ENCODE measurements at regions not wholly inside any gene's neighbourhood (a gene's known extent, or its start where the extent isn't known, plus 50 kb on each side); places are given as distances from the start of the nearest gene placed in this dataset.

DNA sequence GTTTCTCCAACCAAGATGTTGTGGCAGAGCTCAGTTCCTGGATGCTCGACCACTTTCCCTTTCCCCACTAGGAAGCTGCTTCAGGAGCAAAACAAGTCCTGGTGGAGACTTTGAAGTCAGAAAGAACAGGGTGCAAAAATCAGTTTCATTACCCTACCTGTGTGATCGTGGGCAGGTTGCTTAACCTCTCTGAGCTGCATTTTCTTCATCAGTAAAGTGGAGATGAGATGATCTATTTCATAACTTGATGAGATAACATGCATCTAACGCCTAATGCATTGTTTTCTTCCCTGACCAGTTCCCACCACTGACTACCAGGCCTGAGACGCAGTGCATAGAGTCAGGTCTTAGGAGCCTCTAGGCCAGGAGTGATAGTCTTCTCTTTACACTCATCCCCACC, 470.0 kb downstream of the SOX6 start:
- intact Hi-C loops (cut with DNase I): no loop called here
- H3K9me3 ChIP-seq: no peaks in the 10 kb centered on the region
- no peaks in the 10 kb centered on the region for H3K36me3 ChIP-seq
- H3K4me1 ChIP-seq: no peaks in the 10 kb centered on the region
- DNase-seq (ENCODE audit: low spot score in 2 of 2): no peak
- H3K27ac ChIP-seq: no peak overlapping the region
- no peaks in the 10 kb centered on the region for H3K27me3 ChIP-seq
- no peak overlapping the region for H3K4me3 ChIP-seq
- TF ChIP-seq, protein P1, sequence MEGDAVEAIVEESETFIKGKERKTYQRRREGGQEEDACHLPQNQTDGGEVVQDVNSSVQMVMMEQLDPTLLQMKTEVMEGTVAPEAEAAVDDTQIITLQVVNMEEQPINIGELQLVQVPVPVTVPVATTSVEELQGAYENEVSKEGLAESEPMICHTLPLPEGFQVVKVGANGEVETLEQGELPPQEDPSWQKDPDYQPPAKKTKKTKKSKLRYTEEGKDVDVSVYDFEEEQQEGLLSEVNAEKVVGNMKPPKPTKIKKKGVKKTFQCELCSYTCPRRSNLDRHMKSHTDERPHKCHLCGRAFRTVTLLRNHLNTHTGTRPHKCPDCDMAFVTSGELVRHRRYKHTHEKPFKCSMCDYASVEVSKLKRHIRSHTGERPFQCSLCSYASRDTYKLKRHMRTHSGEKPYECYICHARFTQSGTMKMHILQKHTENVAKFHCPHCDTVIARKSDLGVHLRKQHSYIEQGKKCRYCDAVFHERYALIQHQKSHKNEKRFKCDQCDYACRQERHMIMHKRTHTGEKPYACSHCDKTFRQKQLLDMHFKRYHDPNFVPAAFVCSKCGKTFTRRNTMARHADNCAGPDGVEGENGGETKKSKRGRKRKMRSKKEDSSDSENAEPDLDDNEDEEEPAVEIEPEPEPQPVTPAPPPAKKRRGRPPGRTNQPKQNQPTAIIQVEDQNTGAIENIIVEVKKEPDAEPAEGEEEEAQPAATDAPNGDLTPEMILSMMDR (IDR thresholded peaks at IDR 0.05): no peak

- no peaks in the 10 kb centered on the region for H3K4me1 ChIP-seq
- H3K36me3 ChIP-seq: no peaks in the 10 kb centered on the region
- TF ChIP-seq, protein P1 (IDR thresholded peaks at IDR 0.05): no peak
- DNase-seq (ENCODE audit: low spot score in 2 of 2): no peak
- intact Hi-C loops (cut with DNase I): no loop called here
- H3K9me3 ChIP-seq: no peaks in the 10 kb centered on the region
- no peaks in the 10 kb centered on the region for H3K27me3 ChIP-seq
- H3K4me3 ChIP-seq: no peak overlapping the region
- H3K27ac ChIP-seq: no peak overlapping the region
Measured at GRCh38 chr11:15886866-15887265, 469.5 kb downstream of the SOX6 start.

- no peak for DNase-seq (ENCODE audit: low spot score in 2 of 2)
- no peaks in the 10 kb centered on the region for H3K36me3 ChIP-seq
- intact Hi-C loops (cut with DNase I): no loop called here
- H3K9me3 ChIP-seq: no peaks in the 10 kb centered on the region
- no peak overlapping the region for H3K27ac ChIP-seq
- H3K4me3 ChIP-seq: no peak overlapping the region
- H3K27me3 ChIP-seq: no peaks in the 10 kb centered on the region
- H3K4me1 ChIP-seq: no peaks in the 10 kb centered on the region
- TF ChIP-seq, protein P1 (IDR thresholded peaks at IDR 0.05): no peak
Measured at GRCh38 chr11:15888556-15889345, 467.6 kb downstream of the SOX6 start.

GRCh38 chr11:15889363-15890030, 466.8 kb downstream of the SOX6 start:
- TF ChIP-seq, protein P1 (IDR thresholded peaks at IDR 0.05): no peak

DNA sequence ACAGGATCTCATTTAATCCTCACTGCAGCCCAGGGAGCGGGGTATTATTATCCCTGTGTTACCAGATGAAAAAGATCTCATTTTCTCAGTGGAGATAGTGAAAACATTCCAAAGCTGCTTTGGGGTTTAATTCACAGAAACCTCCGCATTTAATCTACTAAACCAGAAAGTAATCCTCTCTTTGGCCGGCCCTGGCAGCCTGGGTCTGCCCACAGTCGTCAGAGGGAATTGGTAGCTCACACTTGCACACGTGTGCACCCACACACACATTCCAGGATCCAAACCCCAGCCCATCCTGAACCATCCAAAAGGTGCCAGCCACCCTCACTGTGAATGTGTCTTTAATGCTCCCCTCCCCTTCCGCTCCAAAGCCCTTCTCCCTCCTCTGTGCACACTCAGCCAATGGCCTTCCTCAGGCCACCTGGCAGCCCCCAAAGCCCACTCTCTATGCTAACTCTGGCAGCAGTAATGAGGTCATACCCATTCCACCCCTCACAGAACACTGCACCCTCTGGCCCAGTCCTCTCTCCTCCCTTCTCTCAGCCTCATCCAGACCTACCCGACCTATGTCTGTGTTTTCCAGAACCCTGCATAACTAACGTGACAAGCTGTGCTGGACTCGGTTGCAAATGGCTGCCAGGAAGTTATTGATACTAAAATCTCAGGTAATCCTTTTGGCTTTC, 466.2 kb downstream of the SOX6 start:
- no peaks in the 10 kb centered on the region for H3K9me3 ChIP-seq
- no peak overlapping the region for H3K4me3 ChIP-seq
- no peak overlapping the region for H3K27ac ChIP-seq
- no peaks in the 10 kb centered on the region for H3K4me1 ChIP-seq
- no peaks in the 10 kb centered on the region for H3K36me3 ChIP-seq
- intact Hi-C loops (cut with DNase I): no loop called here
- no peaks in the 10 kb centered on the region for H3K27me3 ChIP-seq
- TF ChIP-seq, protein P1 (IDR thresholded peaks at IDR 0.05): no peak
- no peak for DNase-seq (ENCODE audit: low spot score in 2 of 2)

More at GRCh38 chr11:15889363-15890030, 466.8 kb downstream of the SOX6 start:
- Histone ChIP-seq H3K4me3 (no peak overlapping the region), H3K4me1 (no peaks in the 10 kb centered on the region), H3K36me3 (no peaks in the 10 kb centered on the region), H3K27ac (no peak overlapping the region), H3K27me3 (no peaks in the 10 kb centered on the region), H3K9me3 (no peaks in the 10 kb centered on the region)
- DNase-seq (ENCODE audit: low spot score in 2 of 2): no peak
- intact Hi-C loops (cut with DNase I): no loop called here

Measured in ascending aorta (tissue), 2 donors.